KG1 (cell line): ENCODE measurements at regions not wholly inside any gene's neighbourhood (a gene's known extent, or its start where the extent isn't known, plus 50 kb on each side); places are given as distances from the start of the nearest gene placed in this dataset.
"Not testable (repeated sequence)": the region's sequence is repeated elsewhere in the genome, so short reads cannot be mapped to it uniquely, and the experiment has no call there.

ENCODE experiments used
- DNase-seq: peaks from one replicate; lab custom pipeline; 2025; lab: John Stamatoyannopoulos, UW

DNA sequence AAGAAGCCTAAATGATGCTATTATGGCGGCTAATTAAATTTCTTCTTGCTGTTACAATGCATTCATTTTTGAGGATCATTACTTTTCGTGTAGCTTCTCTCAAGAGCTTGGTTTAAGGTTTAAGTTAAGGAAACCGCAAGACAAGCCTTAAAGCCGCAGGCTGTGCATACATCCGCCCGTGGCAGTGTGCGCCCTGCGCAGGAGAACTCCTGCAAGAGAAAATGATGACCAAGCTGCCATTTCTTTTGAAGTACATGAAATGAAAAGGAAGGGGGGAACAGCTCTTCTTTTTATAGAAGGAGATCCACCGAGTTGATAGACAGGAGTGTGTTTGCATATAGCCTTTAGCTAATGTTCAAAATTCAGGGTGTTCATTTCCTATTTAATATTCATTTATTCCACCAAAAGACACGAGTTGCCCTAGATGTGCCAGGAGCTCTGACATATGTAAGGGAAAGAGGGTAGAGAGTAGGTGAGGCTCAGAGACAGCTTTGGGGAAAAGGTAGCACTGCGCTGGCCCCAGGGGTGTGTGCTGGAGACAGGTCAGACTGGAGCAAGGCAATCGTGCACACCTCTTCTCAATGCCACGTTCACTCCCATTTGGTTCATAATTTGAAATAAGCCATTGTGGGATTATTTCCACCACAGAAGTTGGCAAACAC, 112.1 kb upstream of the LDB2 start:
- DNase-seq, result no peak

- DNase-seq, result no peak
These were observed 111.5 kb upstream of the LDB2 start for GRCh38 chr4:17009871-17010367.

GRCh38 chr4:17008834-17009345, 110.4 kb upstream of the LDB2 start:
- no peak for DNase-seq

DNA sequence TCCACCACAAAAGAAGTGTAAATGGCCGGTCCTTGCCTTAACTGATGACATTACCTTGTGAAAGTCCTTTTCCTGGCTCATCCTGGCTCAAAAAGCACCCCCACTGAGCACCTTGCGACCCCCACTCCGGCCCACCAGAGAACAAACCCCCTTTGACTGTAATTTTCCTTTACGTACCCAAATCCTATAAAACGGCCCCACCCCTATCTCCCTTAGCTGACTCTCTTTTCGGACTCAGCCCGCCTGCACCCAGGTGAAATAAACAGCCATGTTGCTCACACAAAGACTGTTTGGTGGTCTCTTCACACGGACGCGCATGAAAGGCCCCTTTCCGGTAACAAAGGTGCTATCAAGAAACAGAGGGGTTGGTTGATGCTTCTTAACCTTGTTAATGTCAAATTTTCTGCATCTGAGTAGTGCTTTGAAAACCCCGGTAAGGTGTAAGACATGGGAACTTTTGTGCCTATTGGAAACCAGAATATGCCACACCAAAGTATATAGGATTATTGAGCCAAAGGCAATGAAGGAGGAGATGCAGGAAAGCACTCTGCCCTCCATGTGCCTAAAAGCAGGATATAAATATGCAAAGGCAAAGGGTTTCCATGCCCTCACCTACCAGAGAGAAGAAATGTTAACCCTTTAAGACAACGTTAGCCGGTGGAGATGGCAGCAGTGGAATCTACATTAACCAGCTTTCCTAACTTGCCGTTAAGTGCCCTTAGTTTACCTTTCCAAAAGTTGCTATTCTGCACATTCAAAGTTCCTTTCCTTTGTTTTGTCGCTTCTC, 105.4 kb upstream of the LDB2 start:
- DNase-seq, result not testable (repeated sequence)

- no peak for DNase-seq
These were observed 97.0 kb upstream of the LDB2 start for GRCh38 chr4:16995451-16995850.

DNA sequence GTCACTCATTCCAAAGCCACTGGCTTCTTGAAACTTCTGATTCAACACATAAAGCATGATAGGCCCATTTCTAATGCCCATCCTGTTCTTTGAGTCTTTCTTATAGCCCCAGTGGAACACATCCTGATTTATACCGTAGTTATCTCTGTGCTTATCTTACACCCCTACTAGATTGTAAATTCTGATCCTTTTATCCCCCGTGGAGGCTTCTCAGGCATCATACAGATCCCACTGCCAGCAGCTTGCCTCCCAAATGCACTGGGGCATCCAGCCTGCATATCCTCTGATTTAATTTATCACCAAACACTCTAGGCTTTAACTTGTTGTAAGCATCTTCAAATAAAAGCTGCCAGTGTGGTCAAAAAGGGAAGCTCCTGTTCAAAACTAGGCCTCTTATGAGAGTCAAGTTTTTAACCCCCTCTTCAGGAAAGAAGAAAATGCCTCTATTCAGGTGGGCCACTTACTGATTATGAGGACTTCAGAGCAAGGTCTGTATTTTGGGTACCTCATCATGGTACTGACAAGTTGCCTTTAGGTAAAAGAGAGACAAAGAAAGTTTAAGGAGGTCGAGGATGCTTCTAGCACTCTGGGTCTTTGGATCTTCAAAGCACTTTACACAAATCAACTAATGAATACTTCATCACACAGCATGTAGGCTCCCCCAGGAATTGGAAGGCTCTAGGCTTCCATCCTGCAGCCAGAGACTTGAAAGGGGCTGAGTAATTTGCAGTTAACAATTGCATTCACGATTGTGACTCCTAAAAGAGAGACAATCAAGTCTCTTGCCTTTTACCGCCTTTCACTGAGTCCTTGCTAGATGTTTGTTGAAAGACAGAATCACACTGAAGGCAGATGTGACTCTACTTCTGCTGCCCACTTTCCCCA, 95.8 kb upstream of the LDB2 start:
- no peak for DNase-seq

DNA sequence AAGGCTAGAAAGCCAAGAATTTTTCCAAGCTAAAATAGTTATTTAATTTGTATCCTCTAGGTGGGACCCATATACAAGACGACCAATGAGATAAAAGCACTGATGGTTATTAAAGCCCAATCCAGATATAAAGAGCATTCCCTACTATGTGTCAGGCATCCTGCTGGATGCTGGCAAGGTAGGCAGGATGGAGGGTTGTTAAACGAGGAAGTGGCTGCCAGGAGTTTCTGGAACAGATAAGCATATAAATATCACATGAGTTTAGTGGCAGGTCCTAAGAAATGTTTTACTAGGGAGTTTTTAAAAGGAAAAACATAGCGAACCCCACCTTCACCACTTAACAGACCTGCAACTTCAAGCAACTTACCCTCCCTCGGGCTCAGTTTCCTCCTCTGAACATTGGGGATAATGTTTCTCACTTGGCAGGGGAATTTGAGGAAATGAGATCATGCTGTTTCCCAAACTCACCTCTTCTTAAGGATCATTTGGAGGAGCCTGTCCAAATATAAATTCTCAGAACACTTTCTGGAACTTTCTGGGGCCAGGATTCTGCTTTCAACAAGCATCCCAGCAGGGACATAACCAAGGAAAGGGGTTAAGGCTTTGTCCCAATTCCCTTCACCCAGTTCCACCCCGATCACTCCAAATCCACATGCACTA, 94.3 kb upstream of the LDB2 start:
- DNase-seq, result no peak

GRCh38 chr4:16991450-16991849, 93.0 kb upstream of the LDB2 start:
- no peak for DNase-seq

GRCh38 chr4:16989371-16989770, 90.9 kb upstream of the LDB2 start:
- no peak for DNase-seq

- no peak for DNase-seq
These were observed 90.4 kb upstream of the LDB2 start for GRCh38 chr4:16988814-16989213.

DNA sequence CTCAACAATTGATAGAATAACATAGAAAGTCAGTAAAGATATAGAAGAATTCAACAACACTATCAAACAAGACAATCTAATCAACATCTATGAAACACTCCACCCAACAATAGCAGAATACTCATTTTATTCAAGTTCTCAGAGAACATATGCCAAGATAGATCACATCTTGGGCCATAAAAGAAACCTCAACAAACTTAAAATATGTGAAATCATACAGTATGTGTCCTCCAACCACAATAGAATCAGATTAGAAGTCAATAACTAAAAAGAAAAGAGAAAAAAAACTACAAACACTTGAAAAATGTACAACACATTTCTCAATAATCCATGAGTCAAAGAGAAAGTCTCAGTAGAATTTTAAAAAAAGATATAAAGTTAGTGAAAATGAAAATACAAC, 78.6 kb upstream of the LDB2 start:
- no peak for DNase-seq

DNA sequence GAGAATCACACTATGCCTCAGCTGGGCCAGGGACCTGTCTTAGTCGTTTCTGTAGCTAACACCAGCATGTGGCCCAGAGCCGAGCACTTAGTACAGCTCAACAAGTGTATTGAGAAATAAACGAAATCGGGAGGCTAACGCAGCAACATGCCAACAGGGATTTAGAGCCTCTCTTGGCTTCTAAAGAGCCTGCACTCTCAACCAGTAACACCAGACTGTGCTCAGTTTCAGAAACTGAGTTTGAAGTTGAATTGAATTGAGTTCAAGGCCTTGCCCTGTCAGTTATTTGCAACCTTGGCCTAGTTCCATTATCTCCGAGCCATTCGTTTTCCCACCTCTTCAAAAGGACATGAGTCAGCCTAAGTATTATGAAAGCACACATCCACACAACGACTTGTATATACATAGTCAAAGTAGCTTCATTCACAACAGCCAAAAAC, 71.3 kb upstream of the LDB2 start:
- no peak for DNase-seq

GRCh38 chr4:16967722-16968121, 69.3 kb upstream of the LDB2 start:
- no peak for DNase-seq

- no peak for DNase-seq
These were observed 60.9 kb upstream of the LDB2 start for GRCh38 chr4:16959305-16959704.

- DNase-seq, result no peak
These were observed 54.6 kb upstream of the LDB2 start for GRCh38 chr4:16952896-16953630.

- DNase-seq, result no peak
These were observed 54.0 kb upstream of the LDB2 start for GRCh38 chr4:16952462-16952871.
